Mesodermal cell (in vitro differentiated cells): ENCODE measurements at regions not wholly inside any gene's neighbourhood (a gene's known extent, or its start where the extent isn't known, plus 50 kb on each side); places are given as distances from the start of the nearest gene placed in this dataset.

Source experiments
- H3K27ac ChIP-seq: 2 replicates; pipeline ENCODE4 v1.7.0; 2013; ENCODE audit warnings: mild to moderate bottlenecking, low read depth, low read length, moderate library complexity; ENCODE audit not compliant: severe bottlenecking
- H3K36me3 ChIP-seq: 2 replicates; pipeline ENCODE4 v1.7.1; 2013; ENCODE audit warnings: mild to moderate bottlenecking, low read length, moderate library complexity; ENCODE audit not compliant: control insufficient read depth, insufficient read depth
- H3K4me1 ChIP-seq: one replicate; pipeline ENCODE4 v1.7.1; 2013; ENCODE audit warnings: mild to moderate bottlenecking, low read length; ENCODE audit not compliant: insufficient read depth, control insufficient read depth, poor library complexity, severe bottlenecking
- H3K4me3 ChIP-seq: 2 replicates; pipeline ENCODE4 v1.7.0; 2013; ENCODE audit warnings: low read length, control low read depth, mild to moderate bottlenecking; ENCODE audit not compliant: insufficient read depth, poor library complexity, severe bottlenecking; ENCODE audit errors: extremely low read depth
- H3K9me3 ChIP-seq: 2 replicates; pipeline ENCODE4 v1.7.1; 2013; ENCODE audit warnings: mild to moderate bottlenecking, low read length, moderate library complexity; ENCODE audit not compliant: control insufficient read depth
- WGBS, 2 experiments: methylation state at CpG; one replicate each; pipeline ENCODE4 v1.1.5; 2013; ENCODE audit warnings: missing lambda C conversion rate in 2 of 2; ENCODE audit not compliant: insufficient coverage in 2 of 2; 5-methylcytosine and 5-hydroxymethylcytosine counted together

DNA sequence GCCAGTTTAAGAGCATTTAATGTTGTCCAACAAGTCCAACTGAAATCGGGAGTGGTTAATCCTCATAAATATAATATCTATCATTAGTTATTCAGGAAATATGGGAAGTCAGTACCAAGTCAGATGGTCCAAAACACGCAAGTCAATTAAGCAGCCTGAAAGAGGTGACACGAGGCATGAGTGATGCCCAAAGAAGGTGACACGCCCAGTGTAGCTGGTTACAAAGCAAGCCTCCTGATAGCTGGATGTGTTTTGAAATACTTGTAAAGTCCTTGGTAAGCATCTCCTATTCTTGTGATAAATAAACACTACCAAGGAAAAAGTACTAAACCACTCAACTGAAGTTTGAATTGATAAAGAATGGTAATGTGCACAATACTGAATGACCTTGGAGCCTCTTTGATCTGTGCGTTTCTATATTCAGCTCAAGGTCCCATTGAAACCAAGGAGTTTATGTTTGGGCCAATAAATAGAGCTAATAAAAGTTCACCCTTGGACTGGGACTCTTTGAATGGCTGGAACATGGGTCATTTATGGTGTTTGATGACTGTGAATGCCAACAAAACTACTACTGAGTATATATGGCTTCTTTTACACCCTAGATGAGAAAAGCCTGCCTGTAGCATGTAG lies 93.2 kb upstream of the KLF3 start:
- WGBS, 2 experiments = 97 to 100% methylated on average over 1 to 3 of the region's 5 CpGs
- Histone ChIP-seq H3K36me3 (no peaks in the 10 kb centered on the region), H3K4me1 (no peaks in the 10 kb centered on the region), H3K27ac (no peak overlapping the region), H3K9me3 (no peaks in the 10 kb centered on the region), H3K4me3 (no peak overlapping the region)

DNA sequence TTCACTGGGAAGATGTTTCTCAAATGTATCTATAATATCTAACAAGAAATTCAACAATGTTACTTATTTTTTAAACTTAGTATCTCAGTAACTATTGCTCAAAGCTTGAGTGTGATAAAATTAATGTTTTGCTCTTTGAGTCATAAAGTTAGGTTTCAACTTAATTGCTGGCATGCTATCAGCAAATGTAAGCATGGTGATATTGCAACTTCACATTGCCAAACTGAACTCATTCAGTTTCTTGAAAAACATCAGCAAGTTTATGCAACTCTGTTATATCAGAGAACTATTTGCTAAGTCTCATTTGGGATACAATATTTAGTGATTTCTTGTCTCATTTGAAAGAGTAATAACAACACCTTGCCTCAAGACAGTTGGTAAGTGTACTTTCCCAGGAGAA lies 91.2 kb upstream of the KLF3 start:
- Histone ChIP-seq H3K27ac (no peak overlapping the region), H3K4me1 (no peaks in the 10 kb centered on the region)

DNA sequence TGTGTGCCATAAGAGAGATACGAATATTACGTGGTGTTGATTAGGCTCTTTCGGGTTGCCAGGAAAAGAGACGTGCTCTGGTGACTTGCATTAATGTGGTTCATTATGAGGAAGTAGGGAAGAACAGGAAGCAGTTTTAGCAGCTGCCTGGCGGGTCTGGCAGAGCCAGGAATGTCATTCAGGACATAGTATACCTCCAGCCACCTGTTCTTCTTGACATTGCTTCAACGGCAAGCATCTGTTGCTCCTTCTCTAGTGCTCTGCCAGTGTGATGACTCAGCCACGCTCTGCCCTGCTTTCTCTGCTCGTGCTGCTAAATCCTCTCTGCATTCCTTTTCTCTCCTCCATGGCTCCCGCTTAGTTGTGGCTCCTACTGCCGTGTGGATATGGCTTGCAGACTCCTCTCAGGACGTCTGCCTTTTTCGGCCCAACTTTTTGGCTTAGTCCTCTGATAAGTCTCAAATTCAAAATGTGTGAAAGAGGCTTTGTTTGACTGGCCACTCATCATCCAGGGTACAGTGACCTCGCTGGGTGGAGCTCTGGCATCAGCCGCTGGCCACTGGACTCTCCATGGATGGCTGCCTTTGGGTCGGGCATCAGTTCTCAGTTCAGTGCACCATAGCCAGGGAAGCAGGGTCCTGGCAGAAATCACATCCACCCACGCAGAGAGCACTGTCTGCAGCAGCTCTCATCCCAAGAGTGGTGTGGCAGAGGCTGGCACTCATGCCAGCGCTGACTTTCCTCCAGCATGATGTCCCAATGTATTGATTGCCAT lies 89.3 kb upstream of the KLF3 start:
- H3K36me3 ChIP-seq = no peaks in the 10 kb centered on the region
- no peaks in the 10 kb centered on the region for H3K4me1 ChIP-seq
- H3K4me3 ChIP-seq = no peak overlapping the region
- 90 to 91% methylated on average over 16 of the region's 17 CpGs for WGBS, 2 experiments
- H3K9me3 ChIP-seq = no peaks in the 10 kb centered on the region
- H3K27ac ChIP-seq = no peak overlapping the region

More for the DNA sequence above, 91.2 kb upstream of the KLF3 start:
- Histone ChIP-seq H3K36me3 (no peaks in the 10 kb centered on the region), H3K4me3 (no peak overlapping the region), H3K9me3 (no peaks in the 10 kb centered on the region)

DNA sequence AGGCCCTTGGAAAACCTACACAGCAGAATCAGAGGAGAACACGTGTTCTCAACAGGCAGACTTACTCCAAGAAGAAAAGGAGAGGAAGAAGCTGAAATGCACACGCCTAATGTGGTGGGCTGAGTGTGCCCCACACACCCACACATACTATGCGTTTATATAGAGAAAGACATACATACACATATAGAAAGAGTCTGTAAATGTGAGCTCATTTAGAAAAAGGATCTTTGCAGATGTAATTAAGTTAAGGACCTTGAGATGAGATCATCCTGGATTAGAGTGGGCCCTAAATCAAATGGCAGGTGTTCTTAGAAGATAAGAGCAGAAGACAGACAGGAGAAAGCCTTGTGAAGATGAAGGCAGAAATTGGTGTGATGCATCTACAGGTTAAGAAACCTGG lies 87.2 kb upstream of the KLF3 start:
- no peaks in the 10 kb centered on the region for H3K36me3 ChIP-seq
- WGBS, 2 experiments = no CpG with 5 or more reads among the region's 3 CpGs
- H3K4me1 ChIP-seq = no peaks in the 10 kb centered on the region
- H3K9me3 ChIP-seq = no peaks in the 10 kb centered on the region
- no peak overlapping the region for H3K27ac ChIP-seq
- H3K4me3 ChIP-seq = no peak overlapping the region

DNA sequence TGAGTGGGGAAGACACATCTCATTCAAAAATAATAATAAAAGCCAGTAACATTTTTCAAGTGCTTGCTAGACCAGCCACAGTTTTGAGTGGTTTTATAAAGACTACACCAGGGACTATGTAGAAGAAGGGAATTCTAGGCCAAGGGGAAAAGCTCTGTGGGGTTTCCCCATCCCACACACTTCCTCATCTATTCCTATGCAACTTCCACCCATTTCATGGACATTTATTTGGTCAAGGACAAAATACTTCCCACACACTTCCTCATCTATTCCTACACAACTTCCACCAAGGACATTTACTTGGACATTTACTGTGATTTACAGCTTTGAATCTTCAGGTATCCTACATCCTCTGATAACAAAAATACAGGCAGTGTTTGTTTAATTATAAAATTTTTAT lies 86.5 kb upstream of the KLF3 start:
- Histone ChIP-seq H3K9me3 (no peaks in the 10 kb centered on the region), H3K27ac (no peak overlapping the region), H3K4me1 (no peaks in the 10 kb centered on the region), H3K36me3 (no peaks in the 10 kb centered on the region), H3K4me3 (no peak overlapping the region)

DNA sequence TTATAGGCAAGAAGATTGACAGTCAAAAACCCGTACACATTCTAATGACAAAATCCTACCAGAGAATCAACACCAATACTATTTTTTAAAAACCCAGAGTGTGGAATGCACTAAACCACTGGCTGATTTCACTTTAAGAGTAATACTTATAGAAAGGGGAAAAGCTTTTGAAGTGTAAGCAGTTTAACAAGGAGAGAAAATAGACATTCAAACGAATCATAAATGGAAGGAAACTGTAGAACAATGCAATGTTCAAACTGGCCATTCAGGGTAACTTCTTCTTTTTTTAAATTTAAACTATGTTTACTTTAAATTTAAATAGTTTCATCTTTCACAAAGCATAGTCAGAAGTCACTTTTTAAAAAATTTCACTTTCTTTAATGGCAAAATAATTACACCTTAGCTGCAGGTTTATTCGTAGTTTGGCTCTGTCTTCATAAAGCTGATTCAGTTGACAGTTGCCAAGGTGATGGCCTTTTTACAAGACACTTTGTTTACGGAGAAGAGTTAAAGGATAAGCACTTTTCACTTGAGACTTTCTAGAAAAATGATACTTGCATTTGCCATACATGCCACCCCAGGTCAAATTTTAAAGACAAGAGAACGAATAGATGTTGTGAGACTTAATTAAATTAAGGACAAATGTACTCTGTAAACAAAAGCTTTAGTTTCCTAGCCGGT lies 82.4 kb upstream of the KLF3 start:
- Histone ChIP-seq H3K4me3 (no peak overlapping the region), H3K27ac (no peak overlapping the region), H3K9me3 (no peaks in the 10 kb centered on the region), H3K4me1 (no peaks in the 10 kb centered on the region), H3K36me3 (no peaks in the 10 kb centered on the region)
- 70 to 76% methylated on average over 3 of the region's 6 CpGs for WGBS, 2 experiments

DNA sequence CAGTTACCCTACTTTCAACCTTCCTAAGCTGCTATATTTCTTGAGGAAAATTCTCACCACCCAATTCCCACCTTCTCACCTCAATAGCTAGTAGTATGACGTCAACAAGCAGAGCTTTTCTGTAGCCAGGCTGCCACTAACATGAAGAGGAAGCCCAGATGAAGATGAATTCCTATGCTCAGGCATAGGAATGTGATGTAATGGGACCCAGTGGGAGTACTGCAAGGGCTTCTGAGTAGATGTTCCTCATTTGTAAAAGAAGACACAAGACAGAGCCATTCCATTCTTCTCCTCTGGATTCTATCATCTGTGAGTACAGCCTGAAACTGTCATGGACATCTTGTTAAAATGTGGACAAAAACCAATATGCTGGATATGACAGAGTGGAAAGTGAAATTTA lies 81.6 kb upstream of the KLF3 start:
- H3K9me3 ChIP-seq = no peaks in the 10 kb centered on the region
- H3K4me3 ChIP-seq = no peak overlapping the region
- H3K27ac ChIP-seq = no peak overlapping the region
- no peaks in the 10 kb centered on the region for H3K36me3 ChIP-seq
- 50 to 100% methylated on average over 1 of the region's 1 CpG for WGBS, 2 experiments
- H3K4me1 ChIP-seq = no peaks in the 10 kb centered on the region

DNA sequence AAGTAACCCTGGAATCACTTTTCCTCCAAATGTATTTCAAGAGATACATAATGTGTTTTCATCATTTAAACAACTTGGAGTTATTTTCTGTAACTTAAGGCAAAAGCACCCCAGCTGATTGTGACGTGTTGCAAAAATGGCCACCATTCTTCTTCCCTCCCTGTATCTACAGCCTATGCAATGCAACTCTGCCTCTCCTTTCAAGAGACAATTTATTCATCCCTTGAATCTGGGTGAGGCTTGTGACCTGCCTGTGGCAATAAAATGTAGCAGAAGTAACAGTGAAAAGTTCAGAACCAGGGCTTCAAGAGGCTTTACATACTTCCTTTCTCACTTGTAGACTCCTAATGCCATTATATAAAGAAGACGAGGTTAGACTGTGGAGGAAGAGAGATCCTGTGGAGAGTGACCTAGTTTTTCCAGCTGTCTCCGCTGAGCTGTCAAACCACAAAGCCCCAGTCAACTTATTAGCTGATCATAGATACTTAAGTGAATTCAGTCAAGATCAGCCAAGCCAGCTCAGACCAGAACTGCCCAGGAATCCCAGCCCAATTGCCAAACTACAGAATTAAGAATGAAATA lies 81.0 kb upstream of the KLF3 start:
- no peaks in the 10 kb centered on the region for H3K9me3 ChIP-seq
- WGBS, 2 experiments = 100% methylated on average over 1 of the region's 3 CpGs
- no peak overlapping the region for H3K4me3 ChIP-seq
- no peaks in the 10 kb centered on the region for H3K36me3 ChIP-seq
- H3K27ac ChIP-seq = no peak overlapping the region
- no peaks in the 10 kb centered on the region for H3K4me1 ChIP-seq

DNA sequence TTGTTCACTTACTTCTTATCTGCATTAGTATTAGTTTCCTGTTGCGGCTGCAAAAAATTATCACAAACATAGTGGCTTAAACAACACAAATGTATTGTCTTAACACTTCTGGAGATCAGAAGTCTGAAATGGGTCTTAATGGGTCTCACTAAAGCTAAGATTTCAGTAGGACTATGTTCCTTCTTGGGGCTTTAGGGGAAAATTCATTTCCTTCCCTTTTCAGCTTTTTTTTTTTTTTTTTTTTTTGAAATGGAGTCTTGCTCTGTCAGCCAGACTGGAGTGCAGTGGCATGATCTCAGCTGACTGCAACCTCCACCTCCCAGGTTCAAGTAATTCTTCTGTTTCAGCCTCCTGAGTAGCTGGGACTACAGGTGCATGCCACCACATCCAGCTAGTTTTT lies 78.1 kb upstream of the KLF3 start:
- Histone ChIP-seq H3K9me3 (no peaks in the 10 kb centered on the region), H3K4me3 (no peak overlapping the region), H3K36me3 (no peaks in the 10 kb centered on the region), H3K27ac (no peak overlapping the region), H3K4me1 (no peaks in the 10 kb centered on the region)
- no CpG with 5 or more reads among the region's 1 CpG for WGBS, 2 experiments

DNA sequence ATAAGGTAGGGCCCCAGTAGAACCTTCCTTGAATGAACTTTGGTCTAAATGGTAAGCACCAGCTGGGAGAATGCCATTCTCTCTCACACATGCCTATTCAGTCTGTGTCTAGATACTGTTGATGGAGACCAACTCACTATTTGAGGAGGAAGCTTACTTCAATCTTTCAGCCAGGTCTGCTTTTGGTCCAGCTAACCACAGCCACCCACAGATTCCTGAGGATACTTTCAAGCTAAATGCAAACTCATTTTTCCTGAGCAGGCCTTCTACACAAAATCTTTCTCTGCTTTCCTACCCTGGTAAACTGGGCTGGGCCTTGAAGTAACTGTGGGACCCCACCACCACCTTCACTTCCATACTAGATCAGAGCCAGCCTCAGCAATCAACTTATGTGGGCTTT lies 76.9 kb upstream of the KLF3 start:
- Histone ChIP-seq H3K36me3 (no peaks in the 10 kb centered on the region), H3K9me3 (no peaks in the 10 kb centered on the region), H3K4me3 (no peak overlapping the region), H3K4me1 (peaks cover 1% of the 10 kb centered on the region), H3K27ac (no peak overlapping the region)

DNA sequence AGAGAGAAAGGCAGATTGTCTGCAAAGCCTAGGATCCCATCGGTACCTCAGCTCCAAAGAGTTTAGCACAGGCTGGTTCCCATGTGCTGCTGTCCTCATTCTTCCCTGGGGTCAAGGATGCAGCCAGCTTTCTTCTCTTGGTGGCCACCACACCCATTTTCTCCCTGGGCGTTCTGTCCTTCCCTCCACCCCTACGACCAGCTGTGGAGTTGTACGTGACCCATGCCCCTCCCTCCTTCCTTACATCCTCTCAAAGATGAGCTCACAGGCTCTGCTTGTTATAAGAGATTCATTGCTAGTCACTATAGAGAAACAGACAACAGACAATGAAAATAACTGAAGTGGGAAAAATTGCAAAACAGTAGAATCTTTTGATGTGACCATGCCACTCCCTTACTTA lies 74.0 kb upstream of the KLF3 start:
- Histone ChIP-seq H3K27ac (no peak overlapping the region), H3K4me3 (no peak overlapping the region), H3K36me3 (no peaks in the 10 kb centered on the region), H3K9me3 (no peaks in the 10 kb centered on the region), H3K4me1 (peaks cover 4% of the 10 kb centered on the region)
- 94 to 100% methylated on average over 2 of the region's 4 CpGs for WGBS, 2 experiments
